Activated gamma-delta T cell treated with Interleukin-2 at 50 U/mL for 16 hours (primary cell): ENCODE measurements at regions not wholly inside any gene's neighbourhood (a gene's known extent, or its start where the extent isn't known, plus 50 kb on each side); places are given as distances from the start of the nearest gene placed in this dataset.

Experiments
- DNase-seq: peaks from one replicate; pipeline ENCODE4 v3.0.0-alpha.2; 2020

DNA sequence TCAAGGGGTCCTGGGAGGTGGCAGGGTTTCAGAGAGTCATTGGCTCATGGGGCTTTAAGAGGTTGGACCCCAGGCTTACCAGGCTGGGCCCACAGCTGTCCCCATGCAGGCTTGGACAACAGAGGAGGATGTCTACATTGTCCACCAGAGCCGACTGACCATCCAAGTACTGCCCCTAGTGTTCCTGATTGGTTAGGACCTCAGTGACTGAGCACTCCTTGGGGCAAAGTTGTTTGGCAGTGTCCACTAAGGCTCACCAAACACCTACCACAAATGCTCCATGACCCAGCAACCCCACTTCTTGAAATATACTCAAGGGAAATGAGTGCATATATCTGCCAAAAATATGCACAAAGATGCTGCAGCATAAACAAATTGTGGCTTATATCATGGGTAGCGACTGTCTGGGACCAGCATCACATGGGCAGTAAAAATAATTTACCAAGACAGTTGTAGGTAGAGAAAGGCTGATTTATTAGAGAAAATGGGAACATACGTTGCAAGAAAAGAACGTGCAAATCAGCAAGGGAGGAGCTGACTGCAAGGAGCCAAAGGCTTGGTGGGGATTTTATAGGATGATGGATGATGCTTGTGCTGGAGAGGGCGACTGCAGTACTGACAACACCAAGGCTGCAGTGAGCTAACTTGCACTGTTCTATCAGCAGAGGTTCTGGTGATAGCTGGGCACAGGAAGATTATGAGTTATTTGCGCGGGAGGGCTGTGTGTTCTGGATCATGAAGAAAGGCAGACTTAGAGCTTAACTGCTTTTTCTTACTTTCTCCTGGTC lies 265.2 kb downstream of the GADD45G start:
- DNase-seq: no peak

DNA sequence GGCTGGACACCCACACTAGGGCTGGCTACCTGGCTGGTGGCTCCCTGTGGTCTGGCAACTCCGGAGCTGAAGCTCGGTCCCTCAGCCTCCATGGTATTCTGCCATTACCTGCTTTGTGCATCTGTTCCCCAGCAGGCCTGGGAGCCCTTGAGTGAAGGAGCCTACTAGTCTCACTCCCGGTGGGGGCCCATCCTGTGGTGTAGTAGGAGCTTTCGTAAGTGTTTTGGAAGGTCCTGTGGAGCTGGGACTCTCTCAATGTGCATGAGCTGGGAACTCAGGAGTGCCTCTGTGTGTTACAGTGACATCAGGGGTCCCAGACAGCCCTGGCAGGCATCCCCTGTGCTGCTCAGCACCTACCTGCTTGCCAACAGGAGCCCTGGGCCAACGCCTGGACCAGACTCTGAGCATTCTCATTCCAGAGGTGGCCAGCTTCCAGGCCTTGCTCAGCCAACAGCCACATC lies 267.1 kb downstream of the GADD45G start:
- DNase-seq: no peak

DNA sequence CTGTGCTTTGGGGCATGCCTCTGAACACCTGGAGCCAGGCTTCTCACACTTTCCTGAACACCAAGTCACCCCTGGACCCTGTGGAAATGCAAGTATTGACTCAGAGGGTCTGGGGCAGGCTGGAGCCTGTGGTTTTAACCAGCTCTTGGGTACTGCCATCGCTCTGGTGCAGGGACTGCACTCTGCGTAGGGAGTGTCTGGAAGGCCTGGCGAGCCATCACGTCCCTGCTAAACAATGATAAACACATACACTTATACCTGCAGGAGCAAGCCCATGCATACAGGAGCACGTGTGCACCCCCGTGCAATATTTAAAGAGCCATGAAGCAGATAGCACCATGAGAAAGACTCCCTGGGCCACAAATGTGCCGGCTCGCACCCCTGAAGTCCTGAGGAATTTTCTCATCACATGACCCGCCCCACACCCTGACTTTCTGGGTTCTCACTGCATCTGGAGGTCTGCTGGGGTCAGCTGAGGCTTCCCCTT lies 267.7 kb downstream of the GADD45G start:
- DNase-seq: no peak

DNA sequence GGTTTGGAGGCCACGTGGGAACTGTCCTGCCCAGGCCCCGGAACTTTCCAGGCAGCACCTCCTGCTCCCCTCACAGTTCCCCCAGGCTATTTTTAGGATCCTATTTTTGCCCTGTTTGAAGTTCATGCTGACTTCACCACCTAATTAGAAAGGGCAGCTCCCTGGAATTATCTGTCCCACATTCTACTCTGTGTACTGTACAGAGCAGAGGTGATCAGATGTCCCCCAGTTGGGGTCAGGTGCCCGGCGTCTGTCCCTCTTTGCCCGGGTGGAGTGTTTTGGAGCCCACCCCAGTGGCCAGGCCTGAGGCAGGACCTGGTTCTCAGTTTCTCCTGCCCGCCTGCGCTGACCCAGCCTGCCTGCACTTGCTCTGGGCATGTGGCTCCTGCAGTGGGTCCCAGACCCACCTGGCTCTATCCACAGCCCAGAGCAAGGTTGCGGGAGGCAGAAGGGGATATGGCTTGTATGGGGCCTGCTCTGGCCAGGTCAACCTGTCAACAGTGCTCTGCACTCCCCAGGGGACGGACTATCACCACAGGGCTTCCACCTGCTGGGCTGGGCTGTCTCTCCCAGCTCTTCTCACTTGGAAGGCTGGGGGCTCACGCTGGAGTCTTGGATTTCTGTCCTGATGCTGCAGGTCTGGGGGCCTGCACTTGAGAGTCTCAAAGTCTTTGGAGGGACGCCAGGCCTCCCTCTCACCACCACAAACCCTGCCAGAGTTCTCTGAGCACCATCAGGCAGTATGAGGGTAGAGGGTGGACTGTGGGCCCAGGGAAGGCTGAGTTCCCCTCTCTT lies 268.3 kb downstream of the GADD45G start:
- no peak for DNase-seq

DNA sequence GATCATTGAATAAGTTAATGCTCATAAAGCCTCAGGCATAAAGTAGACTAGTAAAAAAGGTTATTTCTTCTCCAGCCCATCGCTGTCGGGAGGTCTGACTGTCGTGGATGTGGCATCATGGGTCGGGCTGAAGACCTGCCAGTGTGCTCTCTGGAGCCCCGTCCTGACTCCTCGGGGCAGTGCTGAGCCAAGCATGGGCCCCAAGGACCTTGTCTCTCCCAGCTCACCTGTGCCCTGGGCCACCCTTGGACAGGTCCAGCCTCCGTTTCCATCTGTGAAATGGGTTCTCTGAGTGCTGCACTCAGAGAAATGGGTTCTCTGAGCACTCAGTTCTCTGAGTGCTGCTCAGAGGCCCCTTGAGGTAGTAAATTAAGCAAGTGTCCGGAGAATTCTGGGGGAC lies 269.0 kb downstream of the GADD45G start:
- no peak for DNase-seq

DNA sequence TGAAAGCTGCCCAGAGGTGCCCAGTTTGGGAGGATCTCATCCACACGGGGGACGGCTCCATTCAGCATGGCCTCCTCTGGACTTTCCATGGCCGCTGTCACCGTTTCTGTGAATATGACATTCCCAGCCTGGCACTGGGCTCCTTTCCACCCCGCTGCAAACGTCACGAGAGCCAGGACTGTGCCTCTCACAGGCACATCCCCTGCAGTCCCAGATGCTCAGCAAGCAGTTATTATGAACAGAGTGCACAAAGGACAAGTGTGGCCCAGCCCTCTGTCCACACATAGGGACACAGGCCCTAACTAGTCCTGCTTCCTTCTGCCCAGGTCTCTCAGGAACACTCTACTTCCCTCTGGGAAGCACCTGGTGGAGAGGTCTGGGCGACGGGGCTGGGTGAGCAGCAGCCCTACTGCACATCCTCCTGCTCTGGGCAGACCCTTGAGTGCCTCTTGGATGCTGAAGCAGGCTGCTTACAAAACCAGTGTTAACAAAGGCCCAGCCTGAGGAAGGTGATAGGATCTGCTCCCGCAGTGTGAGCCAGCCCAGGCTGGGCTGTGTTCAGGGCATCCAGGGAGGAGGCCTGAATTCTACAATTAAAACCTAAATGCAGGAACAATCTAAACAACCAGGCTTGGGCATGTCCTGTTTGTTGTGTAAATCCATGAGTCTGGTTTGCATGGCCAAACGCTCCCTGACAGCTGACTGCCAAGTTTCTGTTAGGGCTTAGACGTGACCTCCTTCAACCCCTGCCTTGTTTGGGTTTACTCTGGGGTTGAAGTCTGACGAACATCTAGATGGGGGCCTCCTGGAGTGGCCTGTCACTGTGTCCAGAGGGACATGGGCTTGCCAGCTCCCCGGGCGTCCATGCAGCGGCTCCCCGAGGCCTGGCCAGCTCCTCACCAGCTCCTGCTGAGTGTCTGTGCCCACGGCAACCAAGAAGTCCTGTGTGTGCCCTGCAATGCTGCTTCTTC lies 269.8 kb downstream of the GADD45G start:
- no peak for DNase-seq

DNA sequence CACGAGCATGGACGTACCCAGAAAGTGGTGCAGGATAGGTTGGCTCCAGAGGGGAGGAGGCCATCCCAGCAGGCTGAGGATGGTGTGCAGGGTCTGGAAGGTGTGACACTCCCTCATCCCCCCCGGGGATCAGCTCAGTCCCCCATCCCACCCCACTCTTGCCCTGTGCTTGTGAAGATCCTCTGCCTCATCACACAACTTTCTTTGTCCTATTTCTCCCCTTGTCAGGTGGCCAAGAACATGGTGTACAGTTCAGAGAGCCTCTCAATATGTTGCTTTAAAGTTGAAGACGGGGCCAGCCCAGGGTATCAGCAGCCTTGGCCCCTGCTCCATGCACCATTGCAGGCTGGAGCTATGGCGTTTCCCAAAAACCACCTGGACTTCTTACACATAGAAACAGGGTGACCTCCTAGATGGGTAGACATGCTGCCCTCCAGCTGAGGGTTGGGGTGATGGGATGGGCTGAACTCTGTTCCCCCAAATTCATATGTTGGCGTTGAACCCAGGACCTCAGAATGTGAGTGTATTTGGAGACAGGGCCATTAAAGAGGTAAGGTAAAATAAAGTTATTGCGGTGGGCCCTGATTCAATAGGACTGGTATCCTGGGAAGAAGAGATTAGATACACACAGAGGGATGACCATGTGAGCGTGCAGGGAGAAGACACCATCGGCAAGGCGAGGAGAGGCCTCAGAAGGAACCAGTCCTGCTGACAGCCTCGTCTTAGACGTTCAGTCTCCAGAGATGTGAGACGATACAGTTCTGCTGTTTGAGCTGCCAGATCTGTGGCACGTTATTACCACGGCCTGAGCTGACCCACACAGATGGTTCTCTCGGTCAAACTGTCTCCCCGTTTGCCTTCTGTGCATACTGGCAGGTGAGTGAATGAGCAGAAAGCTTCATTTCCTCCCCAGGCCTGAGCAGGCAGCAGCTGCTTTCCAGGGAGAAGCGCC lies 272.5 kb downstream of the GADD45G start:
- DNase-seq: no peak

DNA sequence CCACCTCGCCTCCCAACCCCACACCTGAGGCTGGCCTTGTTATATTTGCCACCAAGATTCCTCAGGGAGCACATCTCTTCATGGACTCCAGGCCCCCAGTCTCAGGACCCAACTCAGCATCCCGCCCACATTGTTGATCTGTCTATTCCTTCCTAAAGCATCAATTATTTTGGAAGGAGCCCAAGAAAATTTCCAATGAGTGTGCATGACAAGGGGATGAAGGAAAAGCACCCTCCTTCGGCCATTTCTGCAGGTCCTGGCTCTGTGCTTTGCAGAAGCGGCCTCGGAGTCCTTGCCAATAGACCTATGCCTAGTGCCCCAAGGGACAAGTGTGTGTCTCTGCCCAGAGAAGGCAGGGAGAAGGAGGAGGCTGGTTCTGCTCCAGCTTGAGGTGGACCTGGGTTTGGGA lies 273.2 kb downstream of the GADD45G start:
- DNase-seq: no peak

DNA sequence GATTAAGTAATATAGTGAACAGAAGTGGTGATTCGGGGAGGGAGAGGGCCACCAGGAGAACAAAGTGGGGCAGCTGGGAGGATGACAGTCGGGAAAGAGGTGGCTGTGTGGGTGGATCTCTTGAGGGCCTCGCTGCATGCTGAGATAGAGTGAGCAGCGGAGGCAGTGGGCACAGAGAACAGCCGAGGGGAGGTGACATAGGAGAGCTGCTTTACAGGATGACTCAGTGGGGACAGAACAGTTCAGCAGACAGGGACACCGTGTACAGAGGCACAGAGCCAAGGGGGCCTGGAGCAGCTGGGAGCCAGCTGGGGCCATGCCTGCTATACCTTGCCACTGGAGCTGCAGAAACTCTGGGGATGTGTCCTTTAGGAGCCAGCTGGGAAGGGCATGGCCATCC lies 273.9 kb downstream of the GADD45G start:
- no peak for DNase-seq

DNA sequence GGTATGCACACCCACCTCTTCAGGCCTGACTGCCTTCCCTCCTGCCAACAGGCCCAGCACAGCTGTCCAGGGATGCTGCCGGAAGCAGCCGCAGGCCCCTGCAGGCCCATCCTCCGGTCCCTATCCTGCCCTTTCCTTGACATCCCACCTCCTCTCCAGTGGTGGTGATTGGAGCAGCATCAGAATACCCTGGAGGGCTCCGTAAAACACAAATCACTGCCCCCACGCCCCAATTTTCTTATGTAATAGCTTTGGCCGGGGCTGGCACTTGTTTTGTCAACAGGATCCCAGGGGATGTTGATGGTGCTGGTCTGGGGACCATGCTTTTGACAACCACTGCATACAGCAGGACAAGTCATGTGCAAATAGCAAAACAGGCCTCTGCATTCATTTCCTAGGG lies 274.5 kb downstream of the GADD45G start:
- no peak for DNase-seq

DNA sequence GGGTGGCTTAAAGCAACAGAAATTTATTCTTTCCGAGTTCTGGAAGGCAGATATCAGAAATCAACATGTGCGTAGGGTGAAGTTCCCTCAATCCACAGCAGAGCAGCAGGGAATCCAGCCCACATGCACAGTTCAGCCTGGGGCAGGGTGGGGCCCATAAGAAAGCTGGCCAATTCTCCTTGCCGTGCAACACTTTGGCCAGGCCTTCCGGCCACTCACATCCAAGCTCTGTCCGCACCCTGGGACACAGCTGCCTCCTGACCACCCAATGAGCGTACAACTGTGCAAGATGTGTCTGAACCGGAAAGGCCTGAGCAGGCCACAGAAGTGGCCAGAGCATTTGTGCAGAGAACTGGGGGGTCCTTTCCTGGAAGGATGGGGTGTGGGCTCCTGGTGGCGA lies 274.9 kb downstream of the GADD45G start:
- DNase-seq: no peak

DNA sequence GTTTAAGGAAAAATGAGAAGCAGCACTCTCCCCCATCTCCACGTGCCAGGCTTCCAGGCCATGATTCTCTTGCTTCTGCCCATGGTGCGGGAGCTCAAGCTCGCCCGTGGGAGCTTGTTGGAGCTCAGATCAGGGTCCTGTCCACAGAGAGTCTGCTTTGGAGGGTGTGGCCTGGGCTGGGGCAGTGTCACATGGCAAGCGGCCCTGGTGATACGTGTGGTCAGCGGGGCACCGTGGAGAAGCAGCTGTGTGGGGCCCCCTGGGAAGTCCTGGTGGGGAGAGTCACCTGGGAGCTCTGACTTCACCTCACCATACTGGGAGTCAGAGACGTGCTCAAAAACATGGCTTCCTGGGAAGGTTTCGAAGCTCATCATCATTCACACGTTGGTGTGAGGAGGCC lies 275.3 kb downstream of the GADD45G start:
- no peak for DNase-seq

DNA sequence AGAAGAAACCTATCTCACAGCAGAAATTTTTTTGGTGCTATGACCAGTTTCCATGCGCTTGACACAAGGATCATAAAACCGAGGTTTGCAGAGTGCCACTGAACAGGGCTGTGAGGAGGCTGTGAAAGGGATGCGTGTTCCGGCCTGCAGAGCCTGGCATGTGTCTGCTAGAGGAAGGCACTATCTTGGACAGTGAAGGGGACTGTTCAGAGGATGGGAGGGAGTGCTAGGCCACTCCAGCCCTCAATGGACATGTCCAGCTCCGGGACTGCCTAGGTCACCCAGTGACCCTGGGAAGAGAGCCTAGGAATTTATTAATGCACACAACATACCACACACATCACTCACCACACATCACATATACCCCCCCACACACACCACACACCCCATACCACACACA lies 275.9 kb downstream of the GADD45G start:
- no peak for DNase-seq

DNA sequence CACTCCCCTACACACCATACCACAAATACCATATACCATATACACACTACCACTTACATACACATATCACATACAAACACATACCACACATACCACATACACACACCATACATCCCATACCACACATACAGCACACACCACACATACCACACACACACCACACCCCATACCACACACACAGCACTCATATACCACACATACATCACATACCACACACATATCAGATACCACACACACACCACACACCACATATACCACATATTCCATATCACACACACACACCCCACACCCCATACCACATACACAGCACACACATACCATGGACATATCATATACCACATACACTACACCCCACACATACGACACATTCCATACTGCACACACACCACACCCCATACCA lies 276.6 kb downstream of the GADD45G start:
- DNase-seq: no peak

DNA sequence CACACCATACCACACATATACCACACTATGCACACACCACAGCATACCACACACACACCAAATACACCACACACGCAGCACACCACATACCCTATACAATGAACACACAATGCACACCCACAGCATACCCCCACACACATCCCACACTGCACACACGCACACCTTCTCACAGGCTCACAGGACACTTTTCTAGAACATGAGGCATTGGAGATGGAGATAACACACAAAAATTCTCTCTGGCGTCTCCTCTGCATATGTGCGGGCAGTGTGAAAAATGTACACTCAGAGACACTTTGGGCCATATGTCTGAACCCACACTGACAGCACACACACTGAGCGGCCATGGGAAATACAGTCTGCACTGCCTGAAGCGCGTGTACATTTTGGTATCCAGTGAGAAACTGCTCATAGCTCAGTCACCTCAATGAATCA lies 278.1 kb downstream of the GADD45G start:
- no peak for DNase-seq

DNA sequence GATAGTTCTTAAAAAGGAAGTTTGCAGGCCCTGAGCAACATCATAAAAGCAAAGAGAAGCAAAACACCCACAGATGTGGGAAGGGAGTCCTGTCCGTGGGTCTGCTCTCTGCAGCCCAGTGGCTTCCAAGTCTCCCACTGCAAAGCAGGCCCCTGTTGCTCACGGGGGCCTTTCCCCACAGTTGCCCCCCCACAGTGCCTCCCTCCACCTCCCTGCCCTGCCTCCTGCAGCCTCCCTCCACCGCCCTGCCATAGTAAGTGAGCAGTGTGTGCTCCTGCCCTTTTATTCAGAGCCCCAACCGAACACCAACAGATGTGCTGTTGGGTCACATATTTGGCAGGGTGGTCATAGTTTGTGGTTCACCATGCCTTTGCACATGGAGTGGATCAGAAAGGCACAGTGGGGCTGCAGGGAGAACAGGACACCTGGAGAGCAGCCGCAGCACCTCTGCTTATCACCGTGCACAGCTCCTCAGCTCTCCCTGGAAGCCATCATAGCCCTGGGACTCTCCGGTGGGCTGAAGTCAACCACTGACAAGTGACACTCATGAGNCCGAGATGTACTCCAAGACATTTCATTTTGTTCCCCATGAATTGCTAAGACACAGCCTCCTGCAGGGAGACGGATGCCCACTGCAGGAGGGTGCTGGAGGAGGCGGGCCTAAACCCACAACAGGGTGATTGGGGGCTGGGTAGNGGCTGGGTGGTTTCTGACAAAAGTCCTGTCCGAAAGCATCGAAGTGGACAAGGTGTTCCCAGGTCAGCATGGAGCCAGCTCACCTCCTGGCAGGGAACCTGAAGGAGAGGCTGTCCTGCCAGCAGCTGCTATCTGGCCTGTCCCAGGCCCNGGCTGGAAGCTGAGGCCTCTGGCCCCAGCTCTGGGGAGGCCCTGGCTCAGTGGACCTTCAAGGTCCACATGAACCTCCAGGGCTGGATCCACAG lies 278.9 kb downstream of the GADD45G start:
- DNase-seq: no peak

DNA sequence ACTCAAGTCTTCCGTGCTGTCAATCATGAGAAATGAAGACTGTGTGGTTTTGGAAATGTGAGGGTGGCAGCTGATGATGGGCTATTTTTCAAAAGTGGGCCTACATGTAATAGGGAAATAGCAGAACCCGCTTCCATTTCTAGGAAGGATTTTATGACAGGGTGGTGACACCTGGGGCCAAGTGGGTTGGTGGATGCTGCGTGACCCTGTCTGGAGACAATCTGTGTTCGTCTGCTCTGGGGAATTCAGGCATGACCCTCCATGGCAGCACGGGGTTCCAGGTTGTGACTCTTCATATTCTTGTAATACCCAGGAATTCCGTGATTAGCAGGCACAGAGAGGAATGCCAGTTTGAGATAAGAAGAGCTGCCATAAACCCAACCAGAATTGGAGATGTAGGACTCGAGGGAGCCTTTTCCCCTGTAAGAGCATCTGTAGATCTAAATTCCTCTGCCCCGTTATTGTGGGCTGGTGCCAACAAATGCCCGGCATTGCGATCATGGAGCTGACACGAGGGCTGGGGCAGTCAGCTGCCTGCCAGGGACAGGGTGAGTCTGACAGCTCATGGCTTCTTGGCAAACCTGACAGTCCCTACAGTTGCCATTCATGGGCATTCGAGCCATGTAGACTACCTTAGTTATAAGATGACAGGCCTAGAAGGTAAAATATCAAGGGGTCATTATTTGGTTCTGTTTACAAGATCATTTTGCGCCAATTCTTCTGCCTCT lies 279.7 kb downstream of the GADD45G start:
- no peak for DNase-seq

DNA sequence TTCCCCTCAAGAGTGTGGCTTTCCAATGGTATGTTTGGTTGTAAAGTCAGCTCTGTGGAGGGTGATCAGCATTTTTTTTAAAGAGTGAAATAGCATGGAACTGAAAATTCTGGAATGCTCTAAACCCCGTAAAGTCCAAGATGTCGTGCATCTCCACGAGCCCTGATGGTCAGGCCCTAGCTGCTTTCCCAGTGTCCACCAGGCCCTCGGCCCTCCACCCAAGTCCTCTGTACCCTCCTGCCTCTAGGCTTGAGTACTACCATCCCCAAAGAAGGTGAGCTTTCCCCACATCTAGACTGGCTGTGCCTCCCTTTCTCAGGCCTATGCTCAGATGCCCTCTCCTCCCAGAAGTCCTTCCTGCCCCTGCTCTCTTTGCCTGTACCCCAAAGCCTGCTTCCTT lies 280.3 kb downstream of the GADD45G start:
- no peak for DNase-seq

DNA sequence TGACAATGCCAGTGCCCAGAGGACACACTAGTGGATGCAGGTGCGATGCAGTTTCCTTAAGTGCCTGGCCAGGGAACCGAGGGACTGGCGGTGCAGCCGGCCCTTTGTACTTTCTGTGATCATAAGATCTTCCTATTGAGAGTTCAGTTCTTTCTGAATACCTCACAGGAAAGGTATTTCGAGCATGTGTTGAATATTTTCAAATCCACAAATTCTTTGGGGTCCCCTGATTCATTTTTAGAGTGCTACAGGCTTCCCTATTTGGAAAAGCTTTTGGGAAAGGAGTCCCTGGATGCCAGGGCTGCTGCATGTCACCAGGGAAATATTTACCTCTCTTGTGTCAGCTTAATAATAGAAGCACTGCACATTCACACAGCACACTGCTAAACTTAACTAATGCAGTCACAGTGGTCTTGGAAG lies 281.5 kb downstream of the GADD45G start:
- DNase-seq: no peak

DNA sequence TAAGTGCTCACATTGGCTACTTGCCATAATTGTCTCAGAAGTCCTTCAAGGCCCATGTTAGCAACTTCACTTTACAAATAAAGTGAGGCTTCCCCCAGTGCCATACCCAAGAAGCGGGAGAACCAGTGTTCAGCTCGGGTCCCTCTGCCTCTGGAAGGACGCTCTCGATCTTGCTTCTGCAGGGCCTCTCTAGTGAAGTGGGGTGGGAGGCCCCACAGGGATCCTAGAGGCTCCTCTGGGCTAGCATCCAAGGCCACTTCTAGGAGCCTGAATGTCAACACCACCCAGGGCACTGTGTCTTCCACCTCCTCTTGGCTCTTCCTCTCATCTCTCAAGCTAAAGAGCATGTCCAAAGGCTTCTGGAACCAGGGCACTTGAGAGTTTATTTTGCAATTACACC lies 282.5 kb downstream of the GADD45G start:
- no peak for DNase-seq
